Loucy (cell line): ENCODE measurements at regions not wholly inside any gene's neighbourhood (a gene's known extent, or its start where the extent isn't known, plus 50 kb on each side); places are given as distances from the start of the nearest gene placed in this dataset.

Experiments
- H2AFZ ChIP-seq: fragments of 200-600 bp; sonication (generic); 2 replicates; pipeline ENCODE4 v1.6.0; 2016; ENCODE audit warnings: antibody characterized with exemption, mild to moderate bottlenecking, low read length, moderate library complexity
- H3F3A ChIP-seq: fragments of 200-600 bp; 2 replicates; pipeline ENCODE4 v1.6.0; 2016; ENCODE audit warnings: antibody characterized with exemption, low read depth, mild to moderate bottlenecking
- H3K27me3 ChIP-seq: fragments of 200-600 bp; sonication (generic); 2 replicates; pipeline ENCODE4 v1.6.1; 2014; ENCODE audit warnings: low read length, mild to moderate bottlenecking; ENCODE audit not compliant: insufficient read depth, poor library complexity, severe bottlenecking
- H3K36me3 ChIP-seq: fragments of 200-600 bp; sonication (generic); 2 replicates; pipeline ENCODE4 v1.6.1; 2016; ENCODE audit warnings: low read length; ENCODE audit not compliant: insufficient read depth
- H3K4me1 ChIP-seq: fragments of 200-600 bp; sonication (generic); 2 replicates; pipeline ENCODE4 v1.5.1; 2014; ENCODE audit warnings: low read length, mild to moderate bottlenecking; ENCODE audit not compliant: insufficient read depth, poor library complexity, severe bottlenecking
- H3K4me2 ChIP-seq: fragments of 200-600 bp; sonication (generic); 2 replicates; pipeline ENCODE4 v1.6.0; 2014; ENCODE audit warnings: antibody characterized with exemption, low read length, low read depth, mild to moderate bottlenecking; ENCODE audit not compliant: poor library complexity, severe bottlenecking
- H3K4me3 ChIP-seq: fragments of 200-600 bp; sonication (generic); 2 replicates; pipeline ENCODE4 v1.5.1; 2014; ENCODE audit warnings: low read length, mild to moderate bottlenecking, mixed read lengths; ENCODE audit not compliant: poor library complexity, severe bottlenecking
- H3K79me2 ChIP-seq: fragments of 200-600 bp; sonication (generic); 2 replicates; pipeline ENCODE4 v1.6.1; 2014; ENCODE audit warnings: low read length; ENCODE audit not compliant: insufficient read depth
- H3K9ac ChIP-seq: fragments of 200-600 bp; sonication (generic); 2 replicates; pipeline ENCODE4 v1.6.0; 2014; ENCODE audit warnings: mild to moderate bottlenecking, low read depth, low read length, moderate library complexity; ENCODE audit not compliant: poor library complexity, severe bottlenecking
- H3K9me2 ChIP-seq: fragments of 200-600 bp; sonication (generic); replicated peaks from 2 replicates; pipeline ENCODE4 v1.6.1; 2016; ENCODE audit warnings: low read depth, low read length, mixed read lengths
- H3K9me3 ChIP-seq: fragments of 200-600 bp; sonication (generic); 2 replicates; pipeline ENCODE4 v1.6.1; 2014; ENCODE audit warnings: mild to moderate bottlenecking, antibody characterized with exemption, low read length, low read depth; ENCODE audit not compliant: insufficient read depth
- H4K20me1 ChIP-seq: fragments of 200-600 bp; sonication (generic); 2 replicates; pipeline ENCODE4 v1.6.0; 2014; ENCODE audit warnings: antibody characterized with exemption, low read length, mild to moderate bottlenecking; ENCODE audit not compliant: insufficient read depth, poor library complexity, severe bottlenecking
- CTCF ChIP-seq: fragments of 200-600 bp; sonication (generic); conservative IDR thresholded peaks from 2 replicates; pipeline ENCODE4 v1.5.1; 2014; ENCODE audit warnings: mild to moderate bottlenecking, antibody characterized with exemption, low read length
- EZH2phosphoT487 ChIP-seq: fragments of 200-600 bp; IDR thresholded peaks from 2 replicates; pipeline ENCODE4 v1.6.1; 2018; ENCODE audit warnings: antibody characterized with exemption, mild to moderate bottlenecking, moderate library complexity, borderline replicate concordance

DNA sequence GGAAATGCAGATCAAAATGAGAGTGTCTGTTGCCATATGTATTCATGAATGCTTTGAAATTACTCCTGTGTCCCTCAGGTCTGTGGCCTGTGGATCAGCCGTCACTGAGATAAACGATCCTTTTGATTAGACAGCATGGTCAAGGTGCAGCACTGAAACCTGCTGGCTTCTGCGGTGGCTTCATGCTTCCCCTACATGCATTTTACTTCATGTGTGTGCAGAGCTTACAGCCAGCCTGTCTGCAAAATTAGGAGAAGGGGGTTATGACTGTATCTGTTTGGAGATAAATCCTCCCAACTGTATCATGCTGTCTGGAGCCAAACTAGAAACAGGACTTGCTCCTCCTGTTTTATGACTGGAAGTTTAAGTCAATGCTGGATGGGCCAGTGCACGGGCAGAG, 71.0 kb upstream of the PLPP4 start:
- no peaks in the 10 kb centered on the region for H3K36me3 ChIP-seq
- no peaks in the 10 kb centered on the region for H3K4me1 ChIP-seq
- H3K4me2 ChIP-seq: no peak overlapping the region
- no peak overlapping the region for H3K9ac ChIP-seq
- H4K20me1 ChIP-seq: no peaks in the 10 kb centered on the region
- no peaks in the 10 kb centered on the region for H3K27me3 ChIP-seq
- H3K9me3 ChIP-seq: no peaks in the 10 kb centered on the region
- H3K4me3 ChIP-seq: no peak overlapping the region
- no peak for TF ChIP-seq EZH2phosphoT487
- TF ChIP-seq CTCF: no peak
- no peaks in the 10 kb centered on the region for H3K9me2 ChIP-seq
- H3F3A ChIP-seq: no peaks in the 10 kb centered on the region
- no peaks in the 10 kb centered on the region for H3K79me2 ChIP-seq
- no peak overlapping the region for H2AFZ ChIP-seq

- H3K79me2 ChIP-seq: no peaks in the 10 kb centered on the region
- no peak for TF ChIP-seq CTCF
- TF ChIP-seq EZH2phosphoT487: no peak
- no peak overlapping the region for H3K4me2 ChIP-seq
- H3K9me3 ChIP-seq: no peaks in the 10 kb centered on the region
- H3F3A ChIP-seq: no peaks in the 10 kb centered on the region
- no peaks in the 10 kb centered on the region for H3K27me3 ChIP-seq
- no peaks in the 10 kb centered on the region for H3K4me1 ChIP-seq
- H4K20me1 ChIP-seq: no peaks in the 10 kb centered on the region
- H3K9me2 ChIP-seq: no peaks in the 10 kb centered on the region
- no peaks in the 10 kb centered on the region for H3K36me3 ChIP-seq
- H3K4me3 ChIP-seq: no peak overlapping the region
- no peak overlapping the region for H3K9ac ChIP-seq
- H2AFZ ChIP-seq: no peak overlapping the region
Observed at GRCh38 chr10:120386896-120387295, 70.1 kb upstream of the PLPP4 start.

GRCh38 chr10:120387326-120387725, 69.7 kb upstream of the PLPP4 start:
- no peak overlapping the region for H3K4me3 ChIP-seq
- no peaks in the 10 kb centered on the region for H3K4me1 ChIP-seq
- no peak overlapping the region for H2AFZ ChIP-seq
- no peaks in the 10 kb centered on the region for H3K36me3 ChIP-seq
- no peaks in the 10 kb centered on the region for H3K9me2 ChIP-seq
- TF ChIP-seq CTCF (no peak), EZH2phosphoT487 (no peak)
- H3K9ac ChIP-seq: no peak overlapping the region
- H3F3A ChIP-seq: no peaks in the 10 kb centered on the region
- H3K79me2 ChIP-seq: no peaks in the 10 kb centered on the region
- H3K9me3 ChIP-seq: no peaks in the 10 kb centered on the region
- no peak overlapping the region for H3K4me2 ChIP-seq
- no peaks in the 10 kb centered on the region for H4K20me1 ChIP-seq
- H3K27me3 ChIP-seq: no peaks in the 10 kb centered on the region
